NCI-H345 (cell line): ENCODE measurements at regions not wholly inside any gene's neighbourhood (a gene's known extent, or its start where the extent isn't known, plus 50 kb on each side); places are given as distances from the start of the nearest gene placed in this dataset.
"Not testable (repeated sequence)": the region's sequence is repeated elsewhere in the genome, so short reads cannot be mapped to it uniquely, and the experiment has no call there.

ENCODE experiments used
- DNase-seq: peaks from one replicate; lab custom pipeline; 2025; lab: John Stamatoyannopoulos, UW

DNA sequence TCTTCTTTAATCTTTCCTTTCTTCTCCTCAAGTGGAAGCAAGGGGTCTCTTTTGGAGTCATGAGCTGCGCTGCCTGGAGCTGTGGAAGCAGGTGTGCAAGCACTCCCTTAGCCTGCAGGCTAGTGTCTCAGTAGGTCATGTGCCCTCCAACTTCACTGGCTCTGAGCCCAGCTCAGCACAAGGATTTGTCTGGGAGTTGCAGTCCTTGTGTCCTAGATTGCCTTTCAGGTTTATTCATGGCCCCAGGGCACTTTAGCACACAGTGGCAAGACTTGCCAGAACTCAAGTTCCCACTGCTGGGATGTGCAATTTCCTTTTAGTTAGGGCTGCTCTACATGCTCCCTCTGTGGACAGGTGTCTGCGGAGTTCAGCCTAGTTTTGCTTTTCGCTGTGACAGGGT lies 211.7 kb downstream of the LIG4 start:
- peak; percentile 69 for DNase-seq

DNA sequence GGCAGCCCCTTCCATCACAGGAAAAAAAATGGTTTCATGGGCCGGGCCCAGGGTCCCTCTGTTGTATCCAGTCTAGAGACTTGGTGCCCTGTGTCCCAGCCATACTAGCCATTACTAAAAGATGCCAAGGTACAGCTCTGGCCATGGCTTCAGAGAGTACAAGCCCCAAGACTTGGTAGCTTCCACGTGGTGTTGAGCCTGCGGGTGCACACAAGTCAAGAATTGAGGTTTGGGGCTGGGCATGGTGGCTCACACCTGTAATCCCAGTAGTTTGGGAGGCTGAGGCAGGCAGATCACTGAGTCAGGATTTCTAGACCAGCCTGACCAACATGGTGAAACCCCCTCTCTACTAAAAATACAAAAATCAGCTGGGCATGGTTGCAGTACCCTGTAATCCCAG lies 214.3 kb downstream of the LIG4 start:
- no peak for DNase-seq

DNA sequence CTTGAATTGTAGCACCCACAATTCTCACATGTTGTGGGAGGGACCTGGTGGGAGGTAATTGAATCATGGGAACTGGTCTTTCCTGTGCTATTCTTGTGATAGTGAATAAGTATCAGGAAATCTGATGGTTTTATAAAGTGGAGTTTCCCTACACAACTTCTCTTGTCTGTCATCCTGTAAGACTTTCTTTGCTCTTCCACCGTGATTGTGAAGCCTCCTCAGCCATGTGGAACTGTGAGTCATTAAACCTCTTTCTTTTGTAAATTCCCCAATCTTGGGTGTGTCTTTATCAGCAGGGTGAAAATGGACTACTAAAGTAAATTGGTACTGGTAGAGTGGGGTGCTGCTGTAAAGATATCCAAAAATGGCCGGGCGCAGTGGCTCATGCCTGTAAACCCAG lies 215.6 kb downstream of the LIG4 start:
- no peak for DNase-seq

DNA sequence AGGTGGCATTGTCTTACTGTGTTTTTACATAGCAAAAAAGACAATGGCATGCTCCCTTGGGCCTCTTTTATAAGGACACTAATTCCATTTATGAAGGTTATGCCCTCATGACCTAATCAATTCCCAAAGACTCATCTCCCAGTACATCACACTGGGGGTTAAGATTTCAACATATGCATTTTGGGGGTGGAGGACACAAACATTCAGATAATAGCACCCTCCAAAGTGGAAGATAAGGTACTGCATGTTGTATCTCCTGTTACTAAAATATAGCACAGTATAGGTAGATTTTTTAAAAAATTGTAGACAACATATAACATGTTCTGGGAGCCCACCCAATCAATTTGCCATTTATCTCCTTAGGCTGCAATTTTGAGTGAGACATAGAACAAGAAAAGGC lies 221.2 kb downstream of the LIG4 start:
- DNase-seq, result no peak

DNA sequence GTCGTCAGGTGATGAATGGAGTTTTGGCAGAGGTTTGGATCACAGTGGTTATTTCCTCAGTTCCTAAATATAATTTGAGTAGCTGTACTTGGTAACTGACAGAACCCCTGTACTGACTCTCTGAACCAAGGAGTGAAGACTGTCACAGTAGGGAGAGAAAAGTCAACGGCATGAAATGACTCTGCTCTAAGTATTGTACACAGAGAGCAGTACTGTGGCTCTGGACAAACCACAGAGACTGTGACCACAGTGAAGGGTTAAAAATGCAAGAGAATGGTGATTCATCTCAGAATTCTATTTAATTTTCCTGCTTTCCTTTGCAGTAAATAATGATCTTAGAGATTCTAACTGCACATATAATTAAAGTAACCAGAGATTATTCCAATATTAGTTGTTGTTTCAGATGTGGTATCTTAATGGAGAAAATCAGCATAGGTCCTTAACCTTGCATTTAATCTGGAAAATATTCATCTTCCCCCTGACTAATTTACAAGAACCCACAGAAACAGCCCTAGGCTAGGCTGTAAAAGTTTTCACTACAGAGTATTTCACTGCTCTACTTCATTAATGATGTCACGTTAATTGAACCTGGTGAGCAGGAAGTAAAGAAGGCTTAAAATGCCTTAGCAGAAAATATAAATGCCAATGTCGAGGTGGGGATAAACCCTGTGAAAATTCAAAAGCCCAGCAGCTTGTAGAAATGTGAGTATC lies 221.9 kb downstream of the LIG4 start:
- DNase-seq, result no peak

- no peak for DNase-seq
Measured at GRCh38 chr13:107992542-107992941, 222.8 kb downstream of the LIG4 start.

DNA sequence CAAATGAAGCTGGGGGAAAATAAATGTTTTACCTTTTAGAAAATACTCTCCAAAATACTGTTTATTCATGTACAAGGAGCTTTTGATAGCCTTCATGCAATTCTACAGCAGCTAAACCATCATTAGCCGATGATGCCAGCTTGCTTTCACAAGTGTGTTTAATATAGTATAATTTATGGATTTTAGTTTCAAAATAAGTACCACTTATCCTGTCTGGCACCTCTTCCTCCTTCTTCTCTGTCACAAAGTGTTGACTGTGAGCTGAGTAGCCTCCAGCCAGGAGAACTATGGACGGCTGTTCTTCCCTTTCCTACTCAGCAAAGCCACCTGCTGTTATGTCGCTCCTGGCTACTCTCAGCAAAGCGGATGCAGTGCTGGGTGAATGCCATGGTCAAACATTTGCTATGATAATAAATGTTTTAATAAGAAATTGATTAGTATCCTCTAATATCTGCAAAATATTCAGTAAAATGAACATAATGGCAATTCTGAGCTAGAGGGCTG lies 238.2 kb downstream of the LIG4 start:
- peak; percentile 67 for DNase-seq

DNA sequence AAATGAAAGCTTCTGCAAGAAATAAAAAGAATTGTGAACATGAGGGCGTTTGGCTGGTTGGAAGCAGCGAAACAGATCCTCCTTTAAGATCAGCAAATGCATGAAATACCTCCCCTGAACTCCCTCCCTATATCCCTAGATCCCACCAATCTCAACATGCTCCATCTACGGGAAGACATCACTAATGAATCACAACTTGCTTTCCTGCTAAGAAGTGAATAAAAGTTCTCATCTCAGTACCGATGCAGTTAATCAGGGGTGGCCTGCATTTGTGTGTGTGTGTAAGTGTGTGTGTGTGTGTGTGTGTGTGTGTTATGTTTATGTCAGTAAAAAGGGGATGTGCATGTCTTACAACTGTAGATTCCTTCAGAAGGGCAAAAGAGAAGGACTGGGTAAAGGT lies 238.7 kb downstream of the LIG4 start:
- DNase-seq, result no peak

- no peak for DNase-seq
Measured at GRCh38 chr13:107974409-107974808, 240.9 kb downstream of the LIG4 start.

DNA sequence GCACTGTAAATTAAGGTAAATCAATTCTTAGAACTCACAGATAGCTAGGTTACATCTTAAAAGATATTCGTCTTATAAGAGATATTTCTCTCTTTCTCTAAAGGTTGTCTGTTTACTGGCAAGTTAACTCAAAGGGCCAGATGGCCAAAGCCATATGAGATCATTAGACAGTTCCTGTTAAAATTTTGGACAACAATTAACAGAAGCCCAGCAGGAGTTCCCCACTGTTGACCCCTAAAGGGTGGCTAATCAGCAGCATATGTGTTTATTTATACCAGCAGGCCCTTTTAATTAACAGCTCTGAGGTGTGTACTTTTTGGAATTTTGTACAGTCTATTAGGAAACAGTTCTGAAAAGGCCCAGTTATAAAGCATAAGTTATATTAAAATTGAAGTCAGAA lies 245.8 kb downstream of the LIG4 start:
- no peak for DNase-seq

DNA sequence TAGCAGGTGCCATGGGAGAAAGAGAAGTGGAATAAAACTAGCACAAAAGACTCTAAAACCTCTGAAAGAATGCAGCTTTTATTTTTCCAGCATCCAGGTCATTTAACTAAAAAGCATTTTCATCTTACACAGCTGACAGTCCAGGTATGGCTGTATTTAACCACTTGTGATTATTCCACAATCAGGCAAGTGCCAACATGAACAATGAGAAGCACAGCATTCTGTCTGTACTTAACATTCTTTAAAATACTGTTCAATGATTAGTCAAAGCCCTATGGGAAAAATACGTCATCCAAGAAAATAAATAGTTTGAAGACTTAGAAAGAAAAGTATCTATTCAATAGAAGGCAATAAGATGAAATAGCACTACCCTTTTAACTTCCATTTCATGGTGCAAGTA lies 246.9 kb downstream of the LIG4 start:
- DNase-seq, result no peak

DNA sequence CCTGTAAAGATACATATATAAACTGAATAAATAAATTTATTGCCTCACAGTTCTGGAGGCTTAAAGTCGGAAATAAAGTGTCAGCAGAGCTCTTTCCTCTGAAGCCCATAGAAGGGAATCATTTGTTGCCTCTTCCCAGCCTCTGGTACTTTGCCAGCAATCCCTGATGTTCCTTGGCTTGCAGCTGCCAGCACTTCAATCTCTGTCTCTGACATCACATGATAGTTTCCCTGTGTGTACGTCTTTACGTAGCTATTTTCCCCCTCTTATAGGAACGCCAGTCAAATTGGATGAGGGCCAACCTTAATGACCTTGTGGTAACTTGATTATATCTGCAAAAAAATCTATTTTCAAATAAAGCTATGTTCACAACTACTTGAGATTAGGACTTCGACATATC lies 250.9 kb downstream of the LIG4 start:
- peak; percentile 77 for DNase-seq

- no peak for DNase-seq
Measured at GRCh38 chr13:107961849-107962608, 253.3 kb downstream of the LIG4 start.

DNA sequence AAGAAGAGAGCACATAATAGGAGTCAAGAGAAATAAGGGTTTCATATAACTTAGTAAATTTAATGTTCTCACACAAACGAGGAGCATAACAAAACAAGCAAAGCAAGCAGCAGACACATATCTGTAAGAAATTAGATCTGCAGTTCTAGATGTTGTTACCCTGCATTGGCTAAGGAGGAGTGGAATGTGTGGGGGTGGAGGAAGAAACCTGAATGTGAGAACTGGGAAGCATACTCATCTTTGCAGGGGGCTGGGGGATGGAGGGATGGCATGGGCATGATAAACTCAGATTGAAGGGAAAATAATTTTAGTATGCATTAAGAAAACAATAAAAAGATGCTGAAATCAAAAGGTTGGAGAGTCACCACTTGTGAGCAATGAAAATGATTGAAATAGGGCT lies 255.0 kb downstream of the LIG4 start:
- DNase-seq, result no peak

GRCh38 chr13:107956889-107957288 lies 258.4 kb downstream of the LIG4 start:
- DNase-seq, result no peak

DNA sequence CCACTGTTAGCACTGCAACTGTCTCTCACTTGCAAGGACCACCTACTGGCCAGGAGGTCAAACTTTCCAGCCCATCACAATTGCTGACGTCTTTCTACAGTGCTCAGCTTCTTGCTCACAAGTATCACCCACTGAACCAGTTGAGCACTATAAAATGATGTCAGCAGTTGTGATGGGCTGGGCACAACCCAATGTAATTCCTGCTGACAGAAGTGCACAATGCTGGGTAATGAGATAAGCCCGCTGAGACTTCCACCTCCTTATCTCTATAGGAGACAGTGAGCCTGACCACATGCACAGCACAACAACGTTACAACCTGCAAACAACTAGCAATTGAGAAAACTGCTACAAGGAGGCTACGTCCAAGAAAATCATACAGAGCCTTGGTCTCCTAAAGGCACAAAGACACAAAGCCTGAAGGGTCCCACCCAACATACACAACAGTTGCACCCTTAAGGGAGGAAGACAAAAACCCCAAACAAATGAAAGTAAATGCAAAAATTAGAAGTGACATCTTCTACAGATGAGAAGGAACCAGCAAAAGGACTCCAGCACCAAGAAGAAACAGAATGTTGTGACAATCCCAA lies 273.2 kb downstream of the LIG4 start:
- no peak for DNase-seq

- DNase-seq, result no peak
Measured at GRCh38 chr13:107941345-107942029, 273.8 kb downstream of the LIG4 start.

GRCh38 chr13:107937848-107938247 lies 277.5 kb downstream of the LIG4 start:
- DNase-seq, result no peak

DNA sequence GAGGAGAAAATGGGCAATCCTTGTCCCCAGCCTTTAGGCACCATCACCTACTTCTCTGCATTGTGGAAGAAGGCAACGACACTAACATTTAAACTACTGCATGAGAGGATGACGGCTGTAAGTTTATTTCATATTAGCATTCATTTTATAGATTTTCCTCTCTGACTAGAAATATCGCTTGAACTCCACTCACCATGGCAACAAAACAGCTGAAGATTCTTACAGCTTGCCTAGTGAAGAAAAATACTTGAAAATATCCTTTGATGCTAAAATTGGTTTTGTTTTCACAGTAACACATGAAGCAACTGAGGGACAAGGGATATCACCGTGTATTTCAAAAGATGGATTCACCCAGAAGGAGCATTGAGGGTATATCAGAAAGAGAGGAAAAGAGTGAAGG lies 284.3 kb downstream of the LIG4 start:
- DNase-seq, result no peak

DNA sequence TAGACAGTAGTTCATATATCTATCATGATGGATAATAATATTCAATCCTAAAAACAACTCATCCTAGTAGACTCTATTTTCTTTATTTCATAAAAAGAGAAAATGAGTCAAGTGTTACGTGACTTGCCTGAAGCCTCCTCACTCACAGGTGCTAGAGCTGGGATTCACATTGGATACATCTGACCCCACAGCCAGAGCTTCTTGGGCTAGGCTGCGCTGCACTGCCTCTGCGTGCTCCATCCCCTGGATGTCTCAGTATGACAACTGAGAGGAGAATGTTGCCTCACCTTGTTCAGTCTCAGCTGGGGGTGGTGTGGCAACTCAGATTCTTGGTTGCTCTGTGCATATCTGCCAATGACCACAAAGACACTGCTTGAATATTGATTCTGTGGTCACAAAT lies 286.6 kb downstream of the LIG4 start:
- DNase-seq, result no peak

GRCh38 chr13:107927557-107927956 lies 287.8 kb downstream of the LIG4 start:
- no peak for DNase-seq

GRCh38 chr13:107926515-107926914 lies 288.8 kb downstream of the LIG4 start:
- not testable (repeated sequence) for DNase-seq

DNA sequence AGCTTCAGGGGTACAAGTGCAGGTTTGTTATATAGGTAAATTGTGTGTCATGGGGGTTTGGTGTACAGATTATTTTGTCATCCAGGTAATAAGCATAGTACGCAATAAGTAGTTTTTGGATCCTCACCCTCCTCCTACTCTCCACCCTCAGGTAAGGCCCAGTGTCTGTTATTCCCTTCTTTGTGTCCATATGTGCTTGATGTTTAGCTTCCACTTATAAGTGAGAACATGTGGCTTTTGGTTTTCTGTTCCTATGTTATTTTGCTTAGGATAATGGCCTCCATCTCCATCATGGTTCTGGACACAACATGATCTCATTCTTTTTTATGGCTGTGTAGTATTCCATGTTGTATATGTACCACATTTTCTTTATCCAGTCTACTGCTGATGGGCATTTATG lies 298.4 kb downstream of the LIG4 start:
- DNase-seq, result not testable (repeated sequence)
